ENCODE measurements at regions not wholly inside any gene's neighbourhood (a gene's known extent, or its start where the extent isn't known, plus 50 kb on each side); places are given as distances from the start of the nearest gene placed in this dataset.

DNA sequence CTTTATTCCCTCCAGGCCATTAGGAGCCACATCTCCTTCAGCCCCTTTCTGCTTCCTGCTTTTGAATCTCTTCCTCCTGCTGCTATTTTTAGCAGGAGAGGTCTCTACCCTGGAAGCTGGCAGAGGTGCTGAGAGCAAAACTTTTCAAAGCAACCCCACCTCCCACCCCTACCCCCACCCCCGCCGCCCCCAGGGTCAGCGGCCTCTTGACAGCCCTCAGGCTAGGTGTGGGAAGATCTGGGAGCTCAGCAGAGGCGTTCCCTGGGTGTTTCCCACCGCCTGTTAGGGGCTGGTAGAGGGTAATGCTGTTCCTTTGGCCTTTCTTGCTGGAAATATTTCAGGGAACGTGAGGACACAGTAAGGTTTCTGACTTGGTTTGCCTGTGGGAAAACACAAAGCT lies 112.5 kb upstream of the CACHD1 start:
- H3K4me3 ChIP-seq (ENCODE audit: low read depth, low read length), result no peak overlapping the region
- DNase-seq (ENCODE audit: low read depth), result no peak
- TF ChIP-seq, protein P1, sequence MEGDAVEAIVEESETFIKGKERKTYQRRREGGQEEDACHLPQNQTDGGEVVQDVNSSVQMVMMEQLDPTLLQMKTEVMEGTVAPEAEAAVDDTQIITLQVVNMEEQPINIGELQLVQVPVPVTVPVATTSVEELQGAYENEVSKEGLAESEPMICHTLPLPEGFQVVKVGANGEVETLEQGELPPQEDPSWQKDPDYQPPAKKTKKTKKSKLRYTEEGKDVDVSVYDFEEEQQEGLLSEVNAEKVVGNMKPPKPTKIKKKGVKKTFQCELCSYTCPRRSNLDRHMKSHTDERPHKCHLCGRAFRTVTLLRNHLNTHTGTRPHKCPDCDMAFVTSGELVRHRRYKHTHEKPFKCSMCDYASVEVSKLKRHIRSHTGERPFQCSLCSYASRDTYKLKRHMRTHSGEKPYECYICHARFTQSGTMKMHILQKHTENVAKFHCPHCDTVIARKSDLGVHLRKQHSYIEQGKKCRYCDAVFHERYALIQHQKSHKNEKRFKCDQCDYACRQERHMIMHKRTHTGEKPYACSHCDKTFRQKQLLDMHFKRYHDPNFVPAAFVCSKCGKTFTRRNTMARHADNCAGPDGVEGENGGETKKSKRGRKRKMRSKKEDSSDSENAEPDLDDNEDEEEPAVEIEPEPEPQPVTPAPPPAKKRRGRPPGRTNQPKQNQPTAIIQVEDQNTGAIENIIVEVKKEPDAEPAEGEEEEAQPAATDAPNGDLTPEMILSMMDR (IDR thresholded peaks at IDR 0.05; ENCODE audit: control insufficient read depth, extremely low read depth, insufficient read depth), result no peak

DNA sequence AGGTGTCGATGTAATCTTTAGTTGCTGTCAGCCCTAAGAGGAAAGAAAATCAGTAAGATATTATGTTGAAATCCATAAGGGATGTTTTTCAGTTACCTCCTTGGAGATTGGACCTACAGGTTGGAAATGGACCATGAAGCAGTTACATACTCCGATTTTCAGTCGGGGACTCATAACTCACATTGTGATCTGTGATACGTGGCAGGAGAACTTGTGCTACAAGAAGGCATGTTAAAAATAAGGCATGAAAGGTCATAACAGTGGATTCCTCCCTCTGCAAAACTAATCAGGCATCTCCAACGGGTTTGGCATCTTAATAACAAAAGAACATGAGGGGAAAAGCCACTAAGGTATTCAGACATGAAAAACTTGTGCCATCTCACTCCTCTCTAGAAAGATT lies 111.2 kb upstream of the CACHD1 start:
- TF ChIP-seq, protein P1 (IDR thresholded peaks at IDR 0.05; ENCODE audit: control insufficient read depth, extremely low read depth, insufficient read depth), result no peak
- no peak for DNase-seq (ENCODE audit: low read depth)
- H3K4me3 ChIP-seq (ENCODE audit: low read depth, low read length), result no peak overlapping the region

DNA sequence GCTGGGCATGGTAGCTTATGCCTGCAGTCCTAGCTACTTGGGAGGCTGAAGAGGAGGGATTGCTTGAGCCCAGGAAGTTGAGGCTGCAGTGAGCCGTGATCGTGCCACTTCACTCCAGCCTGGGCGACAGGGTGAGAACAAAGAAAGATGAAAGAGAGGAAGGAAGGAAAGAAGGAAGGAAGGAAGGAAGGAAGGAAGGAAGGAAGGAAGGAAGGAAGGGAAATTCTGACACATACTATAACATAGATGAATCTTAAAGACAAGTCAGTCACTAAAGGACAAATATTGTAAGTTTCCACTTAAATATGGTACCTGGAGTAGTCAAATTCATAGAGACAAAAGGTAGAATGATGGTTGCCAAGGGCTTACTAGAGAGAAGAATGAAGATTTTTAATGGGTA lies 108.0 kb upstream of the CACHD1 start:
- H3K4me3 ChIP-seq (ENCODE audit: low read depth, low read length), result no peak overlapping the region
- TF ChIP-seq, protein P1 (IDR thresholded peaks at IDR 0.05; ENCODE audit: control insufficient read depth, extremely low read depth, insufficient read depth), result no peak
- no peak for DNase-seq (ENCODE audit: low read depth)

DNA sequence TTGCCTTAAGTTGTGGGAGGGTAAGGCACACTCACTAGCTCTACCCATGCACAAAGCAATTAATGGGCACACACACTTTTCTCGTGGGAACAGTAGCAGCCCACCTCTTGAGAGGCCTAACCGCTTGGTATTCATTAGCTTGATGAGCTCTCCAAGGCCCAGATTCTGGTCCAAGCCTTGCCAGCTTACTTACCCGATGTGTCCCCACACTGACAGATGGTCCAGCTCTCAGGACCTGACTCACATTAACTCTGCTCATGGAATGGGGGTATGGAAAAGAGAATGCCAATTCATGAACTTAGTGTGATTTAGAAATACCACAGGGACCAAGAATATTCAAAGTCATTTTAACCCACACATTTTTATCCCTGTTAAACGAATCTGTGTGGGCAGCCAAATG lies 106.8 kb upstream of the CACHD1 start:
- no peak for DNase-seq (ENCODE audit: low read depth)
- TF ChIP-seq, protein P1 (IDR thresholded peaks at IDR 0.05; ENCODE audit: control insufficient read depth, extremely low read depth, insufficient read depth), result no peak
- H3K4me3 ChIP-seq (ENCODE audit: low read depth, low read length), result no peak overlapping the region

DNA sequence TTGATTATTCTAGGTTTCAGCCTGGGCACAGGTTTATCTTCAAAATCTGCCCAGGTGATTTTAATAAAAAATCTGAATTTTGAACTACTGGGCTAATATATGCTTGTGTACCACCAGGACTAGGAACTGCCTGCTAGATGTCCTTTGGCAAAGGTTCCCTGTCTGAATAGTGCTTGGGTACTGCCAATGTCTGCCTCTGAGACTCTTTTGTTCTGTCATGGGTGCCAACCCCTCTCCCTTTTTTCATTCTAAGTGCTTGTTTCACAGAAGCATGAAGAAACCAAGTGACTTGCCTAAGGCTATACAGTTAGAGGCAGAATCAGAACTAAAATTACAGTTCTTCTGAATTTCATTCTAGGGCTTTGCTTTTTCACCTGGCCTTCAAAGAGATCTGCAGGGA lies 106.3 kb upstream of the CACHD1 start:
- DNase-seq (ENCODE audit: low read depth), result no peak
- TF ChIP-seq, protein P1 (IDR thresholded peaks at IDR 0.05; ENCODE audit: control insufficient read depth, extremely low read depth, insufficient read depth), result no peak

DNA sequence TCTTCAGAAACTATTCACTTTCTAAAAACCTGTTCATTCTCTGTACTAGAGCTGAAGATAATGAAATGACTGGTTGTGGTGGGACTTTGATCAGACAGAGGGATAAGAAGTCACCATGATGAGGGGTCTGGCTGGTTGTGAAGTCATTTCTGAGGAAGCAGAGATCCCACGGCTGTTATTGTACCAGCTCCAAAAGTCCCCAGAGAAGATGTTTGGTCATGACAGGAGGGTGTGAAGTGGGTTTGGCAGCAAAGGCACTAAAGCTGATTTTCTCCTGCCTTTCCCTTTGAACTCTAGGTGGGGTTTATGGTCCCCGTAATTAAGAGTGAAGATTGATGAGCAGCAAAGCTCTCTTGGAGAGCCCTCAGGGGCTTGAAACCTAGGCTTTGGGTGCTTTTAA lies 103.1 kb upstream of the CACHD1 start:
- TF ChIP-seq, protein P1 (IDR thresholded peaks at IDR 0.05; ENCODE audit: control insufficient read depth, extremely low read depth, insufficient read depth), result no peak
- no peak for DNase-seq (ENCODE audit: low read depth)
- no peak overlapping the region for H3K4me3 ChIP-seq (ENCODE audit: low read depth, low read length)

More for the DNA sequence above, 106.3 kb upstream of the CACHD1 start:
- no peak overlapping the region for H3K4me3 ChIP-seq (ENCODE audit: low read depth, low read length)

DNA sequence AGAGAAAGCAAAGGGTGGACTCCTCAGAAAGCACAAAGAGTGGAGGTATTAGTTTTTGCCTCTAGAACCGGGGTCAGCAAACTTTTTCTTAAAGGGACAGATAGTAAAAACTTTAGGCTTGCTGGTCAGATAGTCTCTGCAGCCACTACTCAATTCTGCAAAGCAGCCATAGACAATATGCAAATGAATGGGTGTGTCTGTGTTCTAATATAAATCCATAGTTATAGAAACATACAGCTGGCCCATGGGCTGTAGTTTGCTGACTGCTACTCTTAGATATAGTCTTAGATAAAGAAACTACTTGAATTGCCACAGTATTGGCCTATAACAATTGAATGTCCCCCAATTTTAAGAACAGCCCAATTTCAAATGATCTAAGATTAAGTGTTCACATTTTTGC lies 101.6 kb upstream of the CACHD1 start:
- DNase-seq (ENCODE audit: low read depth), result no peak
- no peak overlapping the region for H3K4me3 ChIP-seq (ENCODE audit: low read depth, low read length)
- TF ChIP-seq, protein P1 (IDR thresholded peaks at IDR 0.05; ENCODE audit: control insufficient read depth, extremely low read depth, insufficient read depth), result no peak

Data from LNCaP clone FGC (cell line).